Sigmoid colon (tissue), 6 donors: ENCODE measurements at regions not wholly inside any gene's neighbourhood (a gene's known extent, or its start where the extent isn't known, plus 50 kb on each side); places are given as distances from the start of the nearest gene placed in this dataset.

Experiments
- DNase-seq: peaks from one replicate; pipeline ENCODE4 v3.0.0-alpha.2; 2019
- H3K27ac ChIP-seq, 4 donors: fragments of 200-600 bp; sonication (generic); one replicate each; pipeline ENCODE4 v1.5.1; 2016 to 2019; ENCODE audit warnings: mild to moderate bottlenecking in 1 of 4
- H3K27me3 ChIP-seq, 3 donors: fragments of 200-600 bp; sonication (generic); one replicate each; pipeline ENCODE4 v1.5.1; 2019; ENCODE audit warnings: mild to moderate bottlenecking in 1 of 3
- H3K36me3 ChIP-seq, 4 donors: fragments of 200-600 bp; sonication (generic); one replicate each; pipeline ENCODE4 v1.5.1; 2016 to 2019
- H3K4me1 ChIP-seq, 4 donors: fragments of 200-600 bp; sonication (generic); one replicate each; pipeline ENCODE4 v1.5.1; 2017 to 2019
- H3K4me3 ChIP-seq, 4 donors: fragments of 200-600 bp; sonication (generic); one replicate each; pipeline ENCODE4 v1.5.1; 2017 to 2019; ENCODE audit warnings: mild to moderate bottlenecking in 2 of 4, moderate library complexity in 1 of 4
- H3K9me3 ChIP-seq, 4 donors: fragments of 200-600 bp in 3 of 4; sonication (generic) in 3 of 4; one replicate each; pipeline versions ENCODE4 v1.5.1 to v1.6.1; 2013 to 2019
- CTCF ChIP-seq, 4 experiments: fragments of 450-650 bp in 3 of 4; fragments of 200-600 bp in 1 of 4; IDR thresholded peaks; one replicate each; pipeline ENCODE4 v1.5.1; 2016 to 2019; ENCODE audit warnings: antibody characterized with exemption in 4 of 4, mild to moderate bottlenecking in 3 of 4, moderate library complexity in 2 of 4
- EP300 ChIP-seq, 4 donors: sonication (generic); formaldehyde crosslinking; IDR thresholded peaks; one replicate each; pipeline ENCODE4 v1.6.1; 2017; ENCODE audit warnings: antibody characterized with exemption in 4 of 4
- POLR2A ChIP-seq, 2 donors: fragments of 450-650 bp; IDR thresholded peaks; one replicate each; pipeline ENCODE4 v1.6.1; 2016; ENCODE audit warnings: antibody characterized with exemption in 2 of 2, mild to moderate bottlenecking in 2 of 2, moderate library complexity in 2 of 2
- POLR2AphosphoS5 ChIP-seq, 4 donors: sonication (generic); formaldehyde crosslinking; IDR thresholded peaks; one replicate each; pipeline ENCODE4 v1.6.1; 2017; ENCODE audit warnings: antibody characterized with exemption in 4 of 4
- WGBS, 2 donors: extraction: QIAGEN DNeasy Blood & Tissue Kit; methylation state at CpG; one replicate each; pipeline ENCODE4 v1.1.7; 2013; 5-methylcytosine and 5-hydroxymethylcytosine counted together
- intact Hi-C: fragments of 100-400 bp; cut with DNase I; formaldehyde crosslinking; loops from one replicate; pipeline ENCODE4 v1.15.1; 2023
- donor health status: healthy with polysubstance abuse.
- donor health status: healthy.

GRCh38 chr3:161854232-161854771 is 357.7 kb downstream of the OTOL1 start:
- Histone ChIP-seq H3K4me1 (peaks cover 0 to under 1% (median 0%) of the 10 kb centered on the region in 4 donors), H3K36me3 (no peaks in the 10 kb centered on the region), H3K4me3 (no peak overlapping the region), H3K9me3 (no peaks in the 10 kb centered on the region), H3K27ac (no peak overlapping the region), H3K27me3 (no peaks in the 10 kb centered on the region)
- DNase-seq: no peak
- TF ChIP-seq CTCF (IDR thresholded peaks at IDR 0.05): no peak
- no peak for TF ChIP-seq EP300 (IDR thresholded peaks at IDR 0.05)
- no peak for TF ChIP-seq POLR2A (IDR thresholded peaks at IDR 0.05)
- no peak for TF ChIP-seq POLR2AphosphoS5 (IDR thresholded peaks at IDR 0.05)
- WGBS, 2 donors: 51 to 81% methylated on average over 7 of the region's 7 CpGs
- intact Hi-C loops: no loop called here

- Histone ChIP-seq H3K4me1 (peaks cover 0 to 11% (median 10%) of the 10 kb centered on the region in 4 donors), H3K27me3 (no peaks in the 10 kb centered on the region)
These were observed 362.4 kb downstream of the OTOL1 start for GRCh38 chr3:161859057-161859456.

GRCh38 chr3:161859865-161860450 is 363.4 kb downstream of the OTOL1 start:
- WGBS, 2 donors: 11 to 56% methylated on average over 4 of the region's 4 CpGs

More at GRCh38 chr3:161859057-161859456, 362.4 kb downstream of the OTOL1 start:
- H3K4me3 ChIP-seq: no peak overlapping the region
- no peaks in the 10 kb centered on the region for H3K36me3 ChIP-seq
- intact Hi-C loops: no loop called here
- TF ChIP-seq POLR2AphosphoS5 (IDR thresholded peaks at IDR 0.05) (no peak), POLR2A (IDR thresholded peaks at IDR 0.05) (no peak), CTCF (IDR thresholded peaks at IDR 0.05) (no peak), EP300 (IDR thresholded peaks at IDR 0.05) (no peak)
- no peak overlapping the region for H3K27ac ChIP-seq
- no peaks in the 10 kb centered on the region for H3K9me3 ChIP-seq
- 84 to 90% methylated on average over 4 of the region's 4 CpGs for WGBS, 2 donors
- DNase-seq: no peak

GRCh38 chr3:161863775-161864174 is 367.2 kb downstream of the OTOL1 start:
- Histone ChIP-seq H3K4me1 (peaks cover 0 to 11% (median 10%) of the 10 kb centered on the region in 4 donors), H3K27me3 (no peaks in the 10 kb centered on the region), H3K4me3 (no peak overlapping the region), H3K27ac (no peak overlapping the region), H3K9me3 (no peaks in the 10 kb centered on the region), H3K36me3 (no peaks in the 10 kb centered on the region)
- no peak for TF ChIP-seq EP300 (IDR thresholded peaks at IDR 0.05)
- no peak for TF ChIP-seq POLR2AphosphoS5 (IDR thresholded peaks at IDR 0.05)
- TF ChIP-seq POLR2A (IDR thresholded peaks at IDR 0.05): no peak
- no peak for TF ChIP-seq CTCF (IDR thresholded peaks at IDR 0.05)
- WGBS, 2 donors: 87 to 94% methylated on average over 1 of the region's 1 CpG
- DNase-seq: no peak
- intact Hi-C loops: no loop called here

More at GRCh38 chr3:161859865-161860450, 363.4 kb downstream of the OTOL1 start:
- TF ChIP-seq POLR2AphosphoS5 (IDR thresholded peaks at IDR 0.05): no peak
- no peak for TF ChIP-seq POLR2A (IDR thresholded peaks at IDR 0.05)
- no peak for TF ChIP-seq EP300 (IDR thresholded peaks at IDR 0.05)
- TF ChIP-seq CTCF (IDR thresholded peaks at IDR 0.05): no peak
- H3K4me3 ChIP-seq: no peak overlapping the region
- H3K27me3 ChIP-seq: no peaks in the 10 kb centered on the region
- intact Hi-C loops: no loop called here
- H3K36me3 ChIP-seq: no peaks in the 10 kb centered on the region
- peaks cover 0 to 11% (median 10%) of the 10 kb centered on the region in 4 donors for H3K4me1 ChIP-seq
- H3K9me3 ChIP-seq: no peaks in the 10 kb centered on the region
- no peak overlapping the region for H3K27ac ChIP-seq
- no peak for DNase-seq
